Keratinocyte (primary cell): ENCODE measurements at regions not wholly inside any gene's neighbourhood (a gene's known extent, or its start where the extent isn't known, plus 50 kb on each side); places are given as distances from the start of the nearest gene placed in this dataset.

Experiments used
- DNase-seq: peaks from one replicate; pipeline ENCODE4 v3.0.0-alpha.2; 2011; ENCODE audit warnings: low read depth, missing footprints, low spot score
- FAIRE-seq: peaks from 2 replicates; lab custom pipeline; 2011; peaks lifted over from hg19 to GRCh38; lab: Jason Lieb, UNC
- H2AFZ ChIP-seq: 2 replicates; pipeline ENCODE4 v1.6.0; 2012; ENCODE audit warnings: low read length, control low read depth, inconsistent platforms; ENCODE audit not compliant: control insufficient read depth
- H3K27ac ChIP-seq: 2 replicates; pipeline ENCODE4 v1.5.1; 2011; ENCODE audit warnings: low read length; ENCODE audit not compliant: control insufficient read depth, insufficient read depth
- H3K27me3 ChIP-seq: 3 replicates; pipeline ENCODE4 v1.6.0; 2011; ENCODE audit warnings: low read length; ENCODE audit not compliant: control insufficient read depth, insufficient read depth; ENCODE audit errors: extremely low read depth
- H3K36me3 ChIP-seq, 2 experiments: 2 replicates in 1 of 2; 3 replicates in 1 of 2; pipeline ENCODE4 v1.5.1; 2011; ENCODE audit warnings: low read length in 2 of 2, mild to moderate bottlenecking in 1 of 2; ENCODE audit not compliant: control insufficient read depth in 2 of 2, insufficient read depth in 2 of 2; ENCODE audit errors: extremely low read depth in 1 of 2
- H3K4me1 ChIP-seq: 3 replicates; pipeline ENCODE4 v1.5.1; 2011; ENCODE audit warnings: low read length; ENCODE audit not compliant: control insufficient read depth, insufficient read depth; ENCODE audit errors: extremely low read depth
- H3K4me2 ChIP-seq: 3 replicates; pipeline ENCODE4 v1.6.0; 2011; ENCODE audit warnings: low read depth, low read length; ENCODE audit not compliant: control insufficient read depth, insufficient read depth; ENCODE audit errors: extremely low read depth
- H3K4me3 ChIP-seq, 3 experiments: fragments of 200-600 bp in 1 of 3; sonication (generic) in 1 of 3; 2 replicates in 2 of 3; 3 replicates in 1 of 3; pipeline ENCODE4 v1.5.1; 2011 to 2016; ENCODE audit warnings: low read length in 3 of 3, mild to moderate bottlenecking in 3 of 3, control low read depth in 2 of 3, inconsistent platforms in 1 of 3, low read depth in 1 of 3, mixed read lengths in 1 of 3, mixed run types in 1 of 3, moderate library complexity in 1 of 3; ENCODE audit not compliant: control insufficient read depth in 2 of 3, insufficient read depth in 2 of 3; ENCODE audit errors: extremely low read depth in 1 of 3
- H3K79me2 ChIP-seq: 2 replicates; pipeline ENCODE4 v1.6.0; 2012; ENCODE audit warnings: low read length; ENCODE audit not compliant: control insufficient read depth, insufficient read depth
- H3K9ac ChIP-seq: 3 replicates; pipeline ENCODE4 v1.6.0; 2011; ENCODE audit warnings: low read length; ENCODE audit not compliant: control insufficient read depth, insufficient read depth; ENCODE audit errors: extremely low read depth
- H3K9me1 ChIP-seq: 3 replicates; pipeline ENCODE4 v1.6.0; 2011; ENCODE audit warnings: low read length; ENCODE audit not compliant: control insufficient read depth, insufficient read depth; ENCODE audit errors: extremely low read depth
- H3K9me3 ChIP-seq: 2 replicates; pipeline ENCODE4 v1.5.1; 2012; ENCODE audit warnings: low read depth, low read length; ENCODE audit not compliant: control insufficient read depth
- H4K20me1 ChIP-seq: 3 replicates; pipeline ENCODE4 v1.6.0; 2011; ENCODE audit warnings: low read length; ENCODE audit not compliant: control insufficient read depth, insufficient read depth; ENCODE audit errors: extremely low read depth
- CTCF ChIP-seq, 3 experiments: IDR thresholded peaks in 1 of 3; conservative IDR thresholded peaks in 1 of 3; optimal IDR thresholded peaks in 1 of 3; 2 replicates in 2 of 3; 3 replicates in 1 of 3; pipeline versions ENCODE3 to v1.5.1; 2011; ENCODE audit warnings: low read length in 3 of 3, mild to moderate bottlenecking in 3 of 3, moderate library complexity in 2 of 3, control low read depth in 1 of 3, inconsistent platforms in 1 of 3; ENCODE audit not compliant: insufficient read depth in 2 of 3; ENCODE audit errors: extremely low read depth in 1 of 3
- EZH2 ChIP-seq: IDR thresholded peaks from one replicate; pipeline ENCODE4 v1.6.1; 2012; ENCODE audit warnings: inconsistent platforms, mild to moderate bottlenecking, low read length, moderate library complexity
- dilution Hi-C: fragments of 300-500 bp; cut with MboI; formaldehyde crosslinking; loops from one replicate; pipeline ENCODE4 v1.7.0; 2020; ENCODE audit warnings: low sequenced_read_pairs; ENCODE audit not compliant: extremely low pct_ligation_motif_present

DNA sequence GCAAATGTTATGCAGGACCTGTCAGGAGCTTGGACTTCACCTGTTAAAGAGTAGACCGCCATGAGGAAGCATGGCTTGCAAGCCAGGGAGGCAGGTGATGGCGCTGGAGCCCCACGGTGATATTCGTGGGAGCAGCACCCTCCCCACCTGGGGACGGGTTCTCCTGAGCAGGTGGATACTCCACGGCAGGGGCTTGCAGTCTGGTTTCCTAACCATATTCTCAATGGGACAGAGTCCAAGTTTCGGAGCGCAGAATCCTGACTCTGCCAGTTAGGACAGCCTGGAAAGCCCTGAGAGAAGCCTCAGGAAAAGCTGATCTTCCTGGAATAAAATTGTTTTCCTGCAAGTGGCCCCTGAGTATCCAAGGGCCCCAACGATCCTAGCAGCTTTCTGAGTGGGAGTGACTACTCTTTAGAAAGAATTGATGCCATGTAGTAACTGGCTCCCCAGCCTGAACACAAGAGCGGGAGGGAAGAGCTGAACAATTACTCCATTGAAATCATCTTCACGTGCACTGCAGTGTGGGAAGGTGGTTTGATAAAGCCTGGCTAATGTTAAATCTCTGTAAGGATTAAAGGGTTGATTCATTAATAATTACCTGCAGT lies 146.3 kb upstream of the RAB4A start:
- no peak for FAIRE-seq
- H3K4me3 ChIP-seq, result no peak overlapping the region
- DNase-seq, result no peak

GRCh38 chr1:229127301-229127700 lies 143.6 kb upstream of the RAB4A start:
- no peaks in the 10 kb centered on the region for H3K9me1 ChIP-seq
- dilution Hi-C loops, result no loop called here
- H3K79me2 ChIP-seq, result no peaks in the 10 kb centered on the region
- no peak overlapping the region for H3K4me3 ChIP-seq
- no peak overlapping the region for H3K27ac ChIP-seq
- peaks cover 22% of the 10 kb centered on the region for H3K27me3 ChIP-seq
- DNase-seq (no peak), FAIRE-seq (no peak)
- no peaks in the 10 kb centered on the region for H3K4me1 ChIP-seq
- H3K4me2 ChIP-seq, result no peak overlapping the region
- no peak overlapping the region for H2AFZ ChIP-seq
- no peaks in the 10 kb centered on the region for H3K36me3 ChIP-seq
- H4K20me1 ChIP-seq, result no peaks in the 10 kb centered on the region
- TF ChIP-seq CTCF (optimal IDR thresholded peaks at IDR 0.05 in 1 of 3, IDR thresholded peaks at IDR 0.05 in 1 of 3, conservative IDR thresholded peaks at IDR 0.05 in 1 of 3; ENCODE audit: extremely low read depth in 1 of 3, insufficient read depth in 2 of 3, low read length in 3 of 3) (no peak), EZH2 (no peak)
- H3K9me3 ChIP-seq, result no peaks in the 10 kb centered on the region
- H3K9ac ChIP-seq, result no peak overlapping the region

More for the DNA sequence above, 146.3 kb upstream of the RAB4A start:
- no peaks in the 10 kb centered on the region for H3K9me3 ChIP-seq
- H2AFZ ChIP-seq, result no peak overlapping the region
- no peak for TF ChIP-seq EZH2
- TF ChIP-seq CTCF (optimal IDR thresholded peaks at IDR 0.05 in 1 of 3, IDR thresholded peaks at IDR 0.05 in 1 of 3, conservative IDR thresholded peaks at IDR 0.05 in 1 of 3; ENCODE audit: extremely low read depth in 1 of 3, insufficient read depth in 2 of 3, low read length in 3 of 3), result no peak
- no peaks in the 10 kb centered on the region for H3K4me1 ChIP-seq
- H3K27ac ChIP-seq, result no peak overlapping the region
- no peak overlapping the region for H3K4me2 ChIP-seq
- dilution Hi-C loops, result no loop called here
- H4K20me1 ChIP-seq, result no peaks in the 10 kb centered on the region
- H3K9ac ChIP-seq, result no peak overlapping the region
- H3K36me3 ChIP-seq, result no peaks in the 10 kb centered on the region
- H3K9me1 ChIP-seq, result no peaks in the 10 kb centered on the region
- no peaks in the 10 kb centered on the region for H3K79me2 ChIP-seq
- peaks cover 6% of the 10 kb centered on the region for H3K27me3 ChIP-seq
